Right lobe of liver (tissue), 4 donors: ENCODE measurements at regions not wholly inside any gene's neighbourhood (a gene's known extent, or its start where the extent isn't known, plus 50 kb on each side); places are given as distances from the start of the nearest gene placed in this dataset.

Experiments used
- POLR2A ChIP-seq: fragments of 450-650 bp; IDR thresholded peaks from one replicate; pipeline ENCODE4 v1.6.1; 2017; ENCODE audit warnings: antibody characterized with exemption, mild to moderate bottlenecking
- TF ChIP-seq, protein P1 (sequence below), 4 donors: fragments of 200-600 bp in 3 of 4; fragments of 450-650 bp in 1 of 4; IDR thresholded peaks; one replicate each; pipeline versions ENCODE4 v1.5.1 to v1.8.0; 2016 to 2022; ENCODE audit warnings: antibody characterized with exemption in 4 of 4, mild to moderate bottlenecking in 2 of 4
- donor health status: DM: no; HTN: no; CAD: no.
- donor health status: DM: no; HTN: no; CAD: no.
- donor health status: DM: no; HTN: yes; CAD: no.

DNA sequence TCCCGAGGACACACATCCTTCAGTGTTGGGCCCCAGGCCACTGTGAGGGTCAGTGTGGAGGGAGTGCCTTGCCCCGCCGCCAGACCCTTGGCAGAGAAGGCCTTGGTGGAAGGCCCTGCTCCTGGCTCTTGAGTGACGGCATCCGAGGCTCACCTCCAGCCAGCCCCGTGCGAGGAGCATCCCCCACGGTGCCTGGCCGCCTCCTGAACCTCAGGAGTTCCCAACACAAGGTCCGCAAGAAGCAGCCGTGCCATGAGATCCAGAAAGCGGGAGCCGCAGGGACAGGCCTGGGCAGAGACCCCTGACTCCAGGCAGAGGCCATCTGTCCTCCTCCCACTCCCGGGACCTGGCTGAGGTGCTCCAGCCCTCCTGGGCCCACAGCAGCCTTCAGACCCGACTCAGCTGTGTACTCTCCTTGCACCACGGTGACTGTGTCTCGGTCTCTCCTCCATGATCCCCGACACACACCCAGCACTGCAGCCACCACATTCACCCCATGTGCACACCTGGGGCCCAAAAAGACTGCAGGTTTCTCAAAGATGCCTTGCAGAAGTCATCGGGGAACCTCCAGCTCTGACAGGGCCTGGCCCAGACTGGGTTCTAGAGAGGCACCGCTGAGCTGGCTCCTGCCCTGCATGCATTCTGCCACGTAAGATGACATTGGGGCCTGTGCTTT is 870.2 kb downstream of the BRD1 start:
- TF ChIP-seq, protein P1, sequence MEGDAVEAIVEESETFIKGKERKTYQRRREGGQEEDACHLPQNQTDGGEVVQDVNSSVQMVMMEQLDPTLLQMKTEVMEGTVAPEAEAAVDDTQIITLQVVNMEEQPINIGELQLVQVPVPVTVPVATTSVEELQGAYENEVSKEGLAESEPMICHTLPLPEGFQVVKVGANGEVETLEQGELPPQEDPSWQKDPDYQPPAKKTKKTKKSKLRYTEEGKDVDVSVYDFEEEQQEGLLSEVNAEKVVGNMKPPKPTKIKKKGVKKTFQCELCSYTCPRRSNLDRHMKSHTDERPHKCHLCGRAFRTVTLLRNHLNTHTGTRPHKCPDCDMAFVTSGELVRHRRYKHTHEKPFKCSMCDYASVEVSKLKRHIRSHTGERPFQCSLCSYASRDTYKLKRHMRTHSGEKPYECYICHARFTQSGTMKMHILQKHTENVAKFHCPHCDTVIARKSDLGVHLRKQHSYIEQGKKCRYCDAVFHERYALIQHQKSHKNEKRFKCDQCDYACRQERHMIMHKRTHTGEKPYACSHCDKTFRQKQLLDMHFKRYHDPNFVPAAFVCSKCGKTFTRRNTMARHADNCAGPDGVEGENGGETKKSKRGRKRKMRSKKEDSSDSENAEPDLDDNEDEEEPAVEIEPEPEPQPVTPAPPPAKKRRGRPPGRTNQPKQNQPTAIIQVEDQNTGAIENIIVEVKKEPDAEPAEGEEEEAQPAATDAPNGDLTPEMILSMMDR (IDR thresholded peaks at IDR 0.05), result no peak
- TF ChIP-seq POLR2A, result no peak
